Stimulated activated CD4-positive, alpha-beta T cell treated with anti-CD3 and anti-CD28 coated beads, Interleukin-1b, Interleukin-23, amount 100 ng/mL, for 4 hours (primary cell): ENCODE measurements at regions not wholly inside any gene's neighbourhood (a gene's known extent, or its start where the extent isn't known, plus 50 kb on each side); places are given as distances from the start of the nearest gene placed in this dataset.

Experiments
- DNase-seq, 2 donors: peaks; one replicate each; pipeline ENCODE4 v3.0.0-alpha.2; 2020; ENCODE audit warnings: low read depth in 2 of 2

- no peak for DNase-seq
These were observed 235.8 kb downstream of the SLC6A15 start for GRCh38 chr12:84676787-84677186.

GRCh38 chr12:84661786-84662185 lies 250.8 kb downstream of the SLC6A15 start:
- DNase-seq = no peak

GRCh38 chr12:84660139-84660538 lies 252.5 kb downstream of the SLC6A15 start:
- no peak for DNase-seq

GRCh38 chr12:84658877-84659276 lies 253.7 kb downstream of the SLC6A15 start:
- no peak for DNase-seq

- DNase-seq = no peak
These were observed 255.9 kb downstream of the SLC6A15 start for GRCh38 chr12:84656705-84657104.

GRCh38 chr12:84653482-84653881 lies 259.1 kb downstream of the SLC6A15 start:
- DNase-seq = no peak

- no peak for DNase-seq
These were observed 264.2 kb downstream of the SLC6A15 start for GRCh38 chr12:84648425-84648824.

- no peak for DNase-seq
These were observed 267.7 kb downstream of the SLC6A15 start for GRCh38 chr12:84644908-84645307.

GRCh38 chr12:84643993-84644392 lies 268.6 kb downstream of the SLC6A15 start:
- no peak for DNase-seq

GRCh38 chr12:84641940-84642545 lies 270.6 kb downstream of the SLC6A15 start:
- DNase-seq = no peak

GRCh38 chr12:84638811-84639368 lies 273.7 kb downstream of the SLC6A15 start:
- no peak for DNase-seq

GRCh38 chr12:84637926-84638325 lies 274.7 kb downstream of the SLC6A15 start:
- DNase-seq = no peak

- no peak for DNase-seq
These were observed 275.8 kb downstream of the SLC6A15 start for GRCh38 chr12:84636801-84637290.

- no peak for DNase-seq
These were observed 278.1 kb downstream of the SLC6A15 start for GRCh38 chr12:84634526-84634925.

GRCh38 chr12:84632556-84632955 lies 280.0 kb downstream of the SLC6A15 start:
- DNase-seq = no peak

- DNase-seq = no peak
These were observed 281.6 kb downstream of the SLC6A15 start for GRCh38 chr12:84631020-84631419.

GRCh38 chr12:84627593-84627992 lies 285.0 kb downstream of the SLC6A15 start:
- no peak for DNase-seq

GRCh38 chr12:84624601-84625000 lies 288.0 kb downstream of the SLC6A15 start:
- DNase-seq = no peak

GRCh38 chr12:84619053-84619571 lies 293.5 kb downstream of the SLC6A15 start:
- DNase-seq = no peak

- no peak for DNase-seq
These were observed 305.3 kb downstream of the SLC6A15 start for GRCh38 chr12:84607170-84607819.

GRCh38 chr12:84605983-84606382 lies 306.6 kb downstream of the SLC6A15 start:
- DNase-seq = no peak

GRCh38 chr12:84604551-84604950 lies 308.0 kb downstream of the SLC6A15 start:
- DNase-seq = no peak
